ENCODE measurements at regions not wholly inside any gene's neighbourhood (a gene's known extent, or its start where the extent isn't known, plus 50 kb on each side); places are given as distances from the start of the nearest gene placed in this dataset.

DNA sequence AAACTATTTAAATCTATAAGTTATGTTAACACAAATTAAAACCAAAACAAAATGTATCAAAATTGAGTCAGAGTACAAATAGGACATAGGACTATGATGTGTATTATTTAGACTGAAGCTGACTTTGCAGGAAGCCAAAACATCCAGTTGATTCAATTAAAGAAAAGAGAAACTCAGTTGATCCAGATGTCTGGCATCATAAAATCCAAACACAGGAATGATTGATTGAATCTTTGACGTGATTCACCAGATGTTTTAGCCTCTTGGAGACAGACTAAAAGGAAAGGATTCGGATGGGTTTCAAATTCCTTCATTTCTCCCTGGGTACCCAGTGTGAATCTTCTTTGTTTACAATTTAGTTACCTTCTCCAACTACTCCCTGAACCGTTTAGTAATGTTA is 272.9 kb downstream of the IRS1 start:
- no peak for TF ChIP-seq CTCF (IDR thresholded peaks at IDR 0.05)
- TF ChIP-seq, protein P1, sequence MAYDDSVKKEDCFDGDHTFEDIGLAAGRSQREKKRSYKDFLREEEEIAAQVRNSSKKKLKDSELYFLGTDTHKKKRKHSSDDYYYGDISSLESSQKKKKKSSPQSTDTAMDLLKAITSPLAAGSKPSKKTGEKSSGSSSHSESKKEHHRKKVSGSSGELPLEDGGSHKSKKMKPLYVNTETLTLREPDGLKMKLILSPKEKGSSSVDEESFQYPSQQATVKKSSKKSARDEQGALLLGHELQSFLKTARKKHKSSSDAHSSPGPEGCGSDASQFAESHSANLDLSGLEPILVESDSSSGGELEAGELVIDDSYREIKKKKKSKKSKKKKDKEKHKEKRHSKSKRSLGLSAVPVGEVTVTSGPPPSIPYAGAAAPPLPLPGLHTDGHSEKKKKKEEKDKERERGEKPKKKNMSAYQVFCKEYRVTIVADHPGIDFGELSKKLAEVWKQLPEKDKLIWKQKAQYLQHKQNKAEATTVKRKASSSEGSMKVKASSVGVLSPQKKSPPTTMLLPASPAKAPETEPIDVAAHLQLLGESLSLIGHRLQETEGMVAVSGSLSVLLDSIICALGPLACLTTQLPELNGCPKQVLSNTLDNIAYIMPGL (CRISPR knock-in tag; IDR thresholded peaks at IDR 0.05; ENCODE audit: borderline replicate concordance): no peak
- no peak for TF ChIP-seq EP300 (IDR thresholded peaks at IDR 0.05)
- TF ChIP-seq RAD21 (conservative IDR thresholded peaks at IDR 0.05 in 1 of 2, IDR thresholded peaks at IDR 0.05 in 1 of 2): no peak
- TF ChIP-seq RCOR1 (IDR thresholded peaks at IDR 0.05; ENCODE audit: low read depth, low read length): no peak
- TF ChIP-seq, protein P2, sequence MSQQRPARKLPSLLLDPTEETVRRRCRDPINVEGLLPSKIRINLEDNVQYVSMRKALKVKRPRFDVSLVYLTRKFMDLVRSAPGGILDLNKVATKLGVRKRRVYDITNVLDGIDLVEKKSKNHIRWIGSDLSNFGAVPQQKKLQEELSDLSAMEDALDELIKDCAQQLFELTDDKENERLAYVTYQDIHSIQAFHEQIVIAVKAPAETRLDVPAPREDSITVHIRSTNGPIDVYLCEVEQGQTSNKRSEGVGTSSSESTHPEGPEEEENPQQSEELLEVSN (IDR thresholded peaks at IDR 0.05; ENCODE audit: borderline replicate concordance, low read depth): no peak
- TF ChIP-seq MYC (IDR thresholded peaks at IDR 0.05; ENCODE audit: borderline replicate concordance, low read length): no peak
- TF ChIP-seq ZC3H11A (IDR thresholded peaks at IDR 0.05): no peak
- TF ChIP-seq MAZ (IDR thresholded peaks at IDR 0.05; ENCODE audit: borderline replicate concordance, low read depth, low read length): no peak

Data from A549 (cell line).